HG02571 (cell line): ENCODE measurements at regions not wholly inside any gene's neighbourhood (a gene's known extent, or its start where the extent isn't known, plus 50 kb on each side); places are given as distances from the start of the nearest gene placed in this dataset.
A peak's percentile ranks its signal among the peaks of the same experiment; 100 is the strongest.

Source experiments
- ATAC-seq: cut with Tn5 transposase; IDR thresholded peaks from one replicate; pipeline ENCODE4 v1.9.1; 2021; ENCODE audit warnings: mild to moderate bottlenecking, moderate library complexity; ENCODE audit not compliant: unreplicated experiment

DNA sequence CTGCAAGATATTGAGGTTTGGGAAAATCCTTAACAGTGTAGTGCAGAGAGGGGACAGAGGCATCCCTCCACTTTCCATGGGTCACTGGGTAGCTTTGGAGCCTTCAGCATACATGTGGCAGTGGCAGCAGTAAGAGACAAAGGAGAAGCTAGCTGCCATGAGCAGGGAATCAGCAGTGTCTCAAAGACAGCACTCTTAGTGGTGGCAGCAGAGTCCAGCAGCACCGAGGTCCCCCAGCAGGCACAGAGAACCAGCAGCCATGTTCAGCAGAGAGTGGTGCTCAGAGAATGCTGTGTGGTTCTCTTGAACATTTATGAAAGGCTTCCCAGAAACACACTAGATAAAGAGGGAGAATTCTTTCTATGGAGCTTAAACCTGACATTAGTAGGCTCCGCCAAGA is 308.5 kb downstream of the CENPC start:
- ATAC-seq: no peak

DNA sequence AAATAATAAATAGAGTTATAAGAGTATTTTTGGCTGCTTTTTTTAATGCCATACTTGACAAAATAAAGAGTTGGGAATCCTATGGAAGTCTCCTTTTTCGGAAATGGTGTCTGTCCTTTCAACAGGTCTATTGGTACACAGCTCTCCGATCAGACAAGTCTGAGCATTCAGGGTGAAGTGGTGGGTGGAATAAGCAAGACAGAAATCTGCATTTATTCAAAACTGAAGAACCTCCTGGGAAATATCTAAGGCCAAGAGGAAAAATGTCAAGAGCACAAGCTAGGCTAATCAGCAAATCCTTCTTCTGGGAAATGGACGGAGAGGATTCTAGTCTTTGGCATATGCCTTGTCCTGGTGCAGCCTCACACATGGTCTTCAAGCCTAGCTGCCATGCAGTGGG is 309.0 kb downstream of the CENPC start:
- ATAC-seq: no peak

DNA sequence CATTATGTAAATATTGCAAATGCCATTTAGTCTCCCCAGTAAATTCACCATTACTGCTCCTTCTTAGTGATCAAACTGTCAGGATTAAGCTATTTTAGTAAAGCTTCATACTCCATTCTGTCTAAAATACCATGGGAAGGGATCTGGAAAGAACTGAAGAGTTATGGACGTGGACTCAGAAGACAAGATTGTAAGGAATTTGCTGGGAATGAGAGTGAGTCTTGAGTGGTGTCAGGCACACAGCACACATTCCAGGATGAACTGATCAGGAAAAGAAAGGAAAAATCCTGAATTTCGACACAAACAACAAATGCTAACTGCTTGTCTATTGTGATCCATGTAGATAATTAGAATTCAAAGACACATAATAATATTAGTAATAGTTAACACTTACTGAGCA is 311.0 kb downstream of the CENPC start:
- no peak for ATAC-seq

DNA sequence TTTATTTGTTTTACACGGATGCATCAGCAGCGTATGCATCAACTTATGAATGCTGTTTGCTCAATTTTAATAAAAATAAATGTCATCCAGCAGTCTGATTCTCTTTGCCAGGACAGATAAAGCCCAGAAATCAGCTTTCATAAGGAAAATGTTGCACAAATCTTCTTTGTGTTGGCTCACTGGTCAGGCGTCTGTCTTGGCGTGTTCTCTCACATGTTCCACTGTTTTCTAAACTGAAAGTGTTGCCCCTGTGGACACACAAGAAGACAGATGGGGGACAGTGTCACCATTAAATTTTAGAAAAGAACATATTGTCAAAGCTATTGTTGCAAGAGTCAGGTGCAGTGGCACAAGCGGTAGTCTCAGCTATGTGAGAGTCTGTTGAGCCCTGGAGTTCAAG is 316.2 kb downstream of the CENPC start:
- no peak for ATAC-seq

DNA sequence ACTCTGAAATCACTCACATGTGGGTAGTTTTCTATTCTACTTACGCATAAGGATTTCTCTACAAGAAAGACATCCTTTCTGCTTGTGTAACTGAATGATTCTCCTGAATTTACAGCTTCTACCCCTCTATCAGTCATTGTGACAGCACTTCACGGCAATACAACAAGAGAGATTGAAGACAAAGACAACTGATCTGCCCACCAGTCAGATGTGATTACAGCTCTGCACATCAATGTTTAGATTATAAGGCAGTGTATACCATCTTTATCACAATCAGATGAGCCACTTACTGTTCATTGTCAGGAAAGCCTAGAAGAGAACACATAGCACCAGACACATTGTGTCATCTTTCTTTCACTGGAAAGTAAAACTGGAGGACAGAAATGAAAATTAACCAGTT is 324.4 kb downstream of the CENPC start:
- ATAC-seq: no peak

DNA sequence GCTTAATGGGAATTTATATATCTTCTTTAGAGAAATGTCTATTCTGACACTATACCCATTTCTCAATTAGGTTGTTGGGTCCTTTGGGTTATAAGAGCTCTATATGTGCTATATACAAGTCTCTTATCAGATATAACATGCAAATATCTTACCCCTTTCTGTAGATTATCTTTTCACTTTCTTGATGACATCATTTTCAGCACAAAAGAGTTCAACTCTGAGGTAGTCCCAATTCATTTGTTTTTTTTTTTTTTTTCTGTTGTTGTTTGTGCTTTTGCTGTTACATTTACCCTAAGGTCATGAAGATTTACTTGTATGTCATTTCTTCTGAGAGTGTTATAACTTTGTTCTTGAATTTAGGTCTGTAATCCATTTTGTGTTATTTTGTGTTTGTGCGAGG is 326.4 kb downstream of the CENPC start:
- no peak for ATAC-seq

DNA sequence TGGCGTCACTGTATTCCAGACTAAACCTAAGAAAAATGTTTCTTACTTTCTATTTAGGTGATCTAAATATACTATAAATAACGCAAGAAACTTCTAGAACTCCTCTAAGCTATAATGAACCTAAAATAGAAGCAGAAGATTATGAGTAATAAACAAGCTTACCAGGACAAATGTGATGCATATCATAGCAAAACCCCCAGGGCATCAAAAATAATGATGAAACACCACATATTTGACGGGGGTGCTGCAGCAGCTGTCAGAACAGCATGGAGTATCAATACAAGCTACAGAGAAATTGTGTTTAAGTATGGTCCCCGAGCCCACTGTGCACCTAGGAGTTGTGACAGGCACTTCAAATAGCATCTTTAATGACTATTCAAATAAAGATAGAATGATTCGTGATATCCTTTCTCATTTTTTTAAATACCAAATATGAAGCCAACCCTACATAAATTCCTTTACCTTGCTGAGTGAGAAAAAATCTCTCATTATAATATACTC is 337.3 kb downstream of the CENPC start:
- ATAC-seq: no peak

DNA sequence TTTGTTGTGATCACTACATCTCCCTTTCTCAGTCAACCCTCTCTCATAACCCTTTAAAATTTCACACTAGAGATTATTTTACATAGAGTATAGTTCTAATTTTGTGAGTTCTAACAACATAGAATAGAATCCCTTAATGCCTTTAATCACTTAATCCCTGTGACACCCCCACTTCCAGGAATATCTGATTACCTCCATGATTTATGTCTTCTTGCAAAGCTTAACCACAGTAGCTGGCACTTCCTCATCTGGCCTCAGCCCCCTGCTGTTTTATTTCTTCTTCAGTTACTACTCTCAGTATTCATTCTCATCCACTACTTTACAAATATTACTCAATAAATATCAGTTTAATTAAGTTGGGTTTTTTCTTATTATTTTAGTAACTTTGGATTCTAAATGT is 340.9 kb downstream of the CENPC start:
- ATAC-seq: no peak

DNA sequence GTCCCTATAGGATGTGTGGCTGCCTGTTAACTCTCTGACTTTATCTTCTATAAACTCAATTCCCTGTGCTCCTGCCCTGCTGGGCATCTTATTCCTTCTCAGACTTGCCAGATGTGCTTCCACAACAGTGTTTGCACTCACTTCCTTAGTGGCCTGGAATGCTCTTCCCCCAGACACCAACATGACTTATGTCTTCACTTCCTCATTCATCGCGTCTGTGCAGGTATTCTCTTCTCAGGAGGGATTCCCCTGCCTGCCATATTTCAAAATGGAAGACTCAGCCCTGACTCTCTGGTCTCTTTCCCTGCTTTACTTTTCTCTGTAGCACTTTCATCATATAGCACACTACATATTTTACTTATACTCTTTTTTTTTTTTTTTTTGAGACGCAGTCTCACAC is 344.0 kb downstream of the CENPC start:
- no peak for ATAC-seq

DNA sequence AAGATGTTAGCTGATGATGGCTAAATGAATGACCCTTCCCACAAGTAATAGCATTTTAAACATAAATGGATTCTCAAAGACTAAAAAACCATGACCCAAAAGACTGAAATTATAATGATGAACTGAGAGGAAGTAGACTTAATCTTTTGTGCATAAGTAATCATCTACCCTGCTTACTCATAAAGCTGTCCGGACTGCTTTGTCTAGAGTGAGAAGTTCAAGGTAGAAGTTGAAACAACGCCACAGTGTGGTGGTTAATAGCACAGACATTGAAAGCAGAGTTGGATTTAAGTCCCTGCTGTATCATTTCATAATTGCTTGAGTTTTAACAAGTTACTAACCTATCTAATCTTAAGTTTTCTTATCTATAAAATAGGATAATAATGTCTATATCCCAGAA is 346.6 kb downstream of the CENPC start:
- no peak for ATAC-seq

DNA sequence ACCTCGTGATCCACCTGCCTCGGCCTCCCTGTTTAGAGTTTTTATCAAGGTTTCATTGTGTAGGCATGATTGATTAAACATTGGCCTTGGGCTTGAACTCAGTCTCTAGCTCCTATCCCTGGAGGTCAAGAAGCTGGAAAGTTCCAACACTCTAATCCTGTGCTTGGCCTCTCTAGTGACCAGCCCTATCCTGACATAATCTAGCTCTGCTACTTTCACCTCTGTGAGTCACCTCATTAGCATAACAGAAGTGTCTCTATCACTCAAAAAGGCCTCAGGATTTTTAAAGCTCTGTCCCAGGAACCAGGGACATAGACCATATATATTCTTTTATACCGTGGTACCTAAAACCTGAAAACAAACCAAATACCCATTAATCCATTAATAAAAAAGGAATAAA is 377.5 kb downstream of the CENPC start:
- no peak for ATAC-seq

DNA sequence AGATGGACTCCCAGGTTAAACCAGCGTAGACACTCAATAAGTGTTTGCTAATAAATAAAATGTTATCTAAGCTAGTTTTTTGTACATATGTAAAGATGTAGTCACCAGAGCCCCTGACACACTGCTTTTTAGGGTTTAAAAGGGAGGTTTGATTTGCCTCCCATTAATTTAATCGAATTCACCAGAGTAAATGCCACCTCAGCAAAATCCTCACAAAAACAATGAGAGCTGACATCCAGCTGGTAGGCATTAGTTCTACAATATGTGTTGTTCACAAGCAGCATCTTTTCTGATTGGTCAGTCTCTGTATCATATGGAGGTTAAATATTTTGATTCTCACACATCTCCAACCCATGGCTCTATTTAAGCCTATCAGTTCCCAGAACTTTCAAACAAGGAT is 382.6 kb downstream of the CENPC start:
- no peak for ATAC-seq

DNA sequence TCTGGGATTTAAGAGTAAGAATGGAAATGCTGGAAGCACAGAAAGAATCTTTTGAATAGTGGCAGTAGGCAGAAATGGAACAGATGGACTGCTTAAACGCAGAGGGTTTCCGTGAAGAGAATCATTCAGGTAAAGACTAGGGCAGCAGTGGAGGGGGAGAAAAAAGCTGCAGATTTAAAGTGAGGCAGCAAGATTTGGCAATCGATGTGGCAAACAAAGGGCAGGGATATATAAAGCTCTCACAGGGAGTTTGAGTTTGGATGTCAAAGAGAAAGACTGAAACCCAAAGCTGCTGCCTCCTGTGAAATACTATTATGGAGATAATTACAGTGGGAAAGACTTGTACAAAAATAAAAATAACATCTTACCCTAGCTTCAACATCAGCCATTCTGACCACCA is 384.0 kb downstream of the CENPC start:
- no peak for ATAC-seq

DNA sequence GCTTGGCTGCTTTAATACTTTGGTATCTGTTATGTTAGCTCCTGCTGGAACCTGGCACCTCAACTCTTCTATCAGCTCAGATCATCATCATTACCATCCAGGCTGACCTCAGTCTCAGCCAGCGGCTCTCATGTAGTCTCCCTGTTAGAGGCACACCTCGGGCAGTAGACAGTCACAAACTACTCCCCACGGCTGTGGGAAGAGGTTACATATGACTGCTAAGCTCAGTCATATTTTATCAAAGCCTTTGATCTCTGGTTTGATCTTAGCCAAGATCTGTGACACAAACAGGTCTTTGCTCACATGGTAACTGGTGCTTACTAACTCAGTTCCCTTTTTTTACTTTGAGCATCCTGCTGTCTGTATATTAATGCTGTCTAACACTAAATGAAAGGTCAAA is 384.9 kb downstream of the CENPC start:
- ATAC-seq: no peak

DNA sequence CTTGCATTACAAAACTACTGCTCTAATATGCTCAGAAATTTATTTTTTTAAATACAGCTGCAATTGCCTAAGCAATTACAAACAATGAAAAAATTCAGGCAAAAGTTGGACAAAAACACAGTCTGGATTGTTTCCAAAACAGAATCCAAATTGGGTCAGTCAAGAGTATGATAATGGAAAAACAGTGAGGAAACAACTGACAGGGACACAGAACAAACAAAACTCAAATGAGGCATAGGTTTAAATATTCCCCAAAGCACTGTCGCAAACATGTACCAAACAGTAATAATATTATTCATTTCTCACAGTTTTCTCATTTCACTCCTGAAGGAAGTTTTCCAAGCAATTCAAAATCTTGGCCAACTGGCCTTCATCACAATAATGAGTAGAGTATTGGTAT is 386.6 kb downstream of the CENPC start:
- no peak for ATAC-seq

DNA sequence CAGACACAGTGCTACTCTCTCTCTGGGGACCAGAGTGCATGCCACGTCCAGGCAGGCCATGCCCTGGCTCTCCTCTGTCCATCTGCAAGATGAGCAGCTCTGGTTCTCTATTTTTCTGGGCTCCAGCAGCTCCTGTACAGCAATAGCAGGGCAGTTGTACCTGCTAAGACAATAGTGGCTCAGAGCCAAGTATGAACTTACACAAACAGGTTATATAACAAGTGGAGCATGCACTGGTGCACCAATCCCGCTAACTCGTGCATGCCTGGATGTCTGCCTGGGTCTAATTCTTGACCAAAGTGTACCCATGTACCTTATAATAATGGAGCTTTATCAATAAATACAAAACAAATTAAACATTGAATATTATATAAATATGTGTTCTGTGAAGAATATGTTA is 392.3 kb downstream of the CENPC start:
- ATAC-seq: no peak

DNA sequence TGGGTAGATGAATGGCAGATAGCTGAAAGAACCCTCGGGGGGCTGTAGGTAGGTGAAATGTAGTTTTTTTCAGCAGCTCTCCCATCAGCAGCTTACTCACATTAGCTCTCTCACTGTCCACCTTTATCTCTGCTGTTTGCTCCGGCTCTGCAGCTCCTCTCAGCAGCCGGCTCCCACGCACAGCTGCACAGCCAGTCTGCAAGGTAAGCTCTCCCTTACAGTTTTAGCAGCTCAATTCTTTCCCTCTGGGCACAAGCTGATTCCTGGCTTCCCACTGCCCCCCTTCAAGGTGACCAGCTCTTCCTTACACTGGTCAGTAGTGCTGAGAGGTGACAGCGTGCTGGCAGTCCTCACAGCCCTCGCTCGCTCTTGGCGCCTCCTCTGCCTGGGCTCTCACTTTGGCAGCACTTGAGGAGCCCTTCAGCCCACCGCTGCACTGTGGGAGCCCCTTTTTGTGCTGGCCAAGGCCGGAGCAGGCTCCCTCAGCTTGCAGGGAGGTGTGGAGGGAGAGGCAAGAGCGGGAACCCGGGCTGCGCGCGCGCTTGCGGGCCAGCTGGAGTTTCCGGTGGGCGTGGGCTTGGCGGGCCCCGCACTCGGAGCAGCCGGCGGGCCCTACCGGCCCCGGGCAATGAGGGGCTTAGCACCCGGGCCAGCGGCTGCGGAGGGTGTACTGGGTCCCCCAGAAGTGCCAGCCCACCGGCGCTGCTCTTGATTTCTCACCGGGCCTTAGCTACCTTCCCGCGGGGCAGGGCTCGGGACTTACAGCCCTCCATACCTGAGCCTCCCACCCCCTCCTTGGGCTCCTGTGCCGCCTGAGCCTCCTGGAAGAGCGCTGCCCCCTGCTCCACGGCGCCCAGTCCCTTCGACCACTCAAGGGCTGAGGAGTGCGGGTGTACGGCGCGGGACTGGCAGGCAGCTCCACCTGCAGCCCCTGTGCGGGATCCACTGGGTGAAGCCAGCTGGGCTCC is 393.6 kb downstream of the CENPC start:
- no peak for ATAC-seq

DNA sequence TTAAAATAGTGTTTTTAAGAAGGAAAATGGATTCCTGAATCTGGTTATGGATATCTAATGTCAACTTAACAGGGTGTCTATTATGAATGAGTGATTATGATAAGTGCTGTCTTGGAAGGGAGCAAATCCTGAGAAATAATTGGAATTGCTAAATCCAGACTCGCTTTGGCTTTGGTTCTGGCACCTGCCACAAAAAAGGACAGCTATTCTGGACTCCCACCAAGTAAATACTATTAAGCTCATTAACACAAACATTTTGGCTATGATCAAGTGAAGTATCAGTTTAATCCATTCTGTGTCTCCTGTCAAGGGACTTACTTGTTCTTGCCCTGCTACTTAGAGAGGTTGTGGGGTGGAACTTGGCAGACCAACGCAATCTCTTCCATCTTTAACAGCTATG is 403.7 kb downstream of the CENPC start:
- no peak for ATAC-seq

DNA sequence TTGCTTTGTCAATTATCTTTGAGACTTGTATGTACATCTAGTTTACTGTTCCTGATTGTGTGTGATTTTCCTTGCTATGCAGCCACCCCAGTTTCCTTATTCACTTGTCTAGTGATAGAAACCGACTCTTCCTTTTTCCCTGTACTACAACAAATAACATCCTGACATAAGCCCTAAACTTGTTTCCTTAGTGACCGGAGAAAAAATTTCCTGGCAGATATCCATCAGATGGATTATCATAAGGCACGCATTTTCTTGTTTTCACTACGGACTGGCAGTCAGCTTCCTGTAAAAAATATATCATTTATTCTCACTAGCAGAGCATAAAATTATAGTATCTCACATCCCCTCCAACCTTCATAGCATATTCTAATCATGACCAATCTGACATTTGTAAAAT is 410.7 kb downstream of the CENPC start:
- no peak for ATAC-seq

DNA sequence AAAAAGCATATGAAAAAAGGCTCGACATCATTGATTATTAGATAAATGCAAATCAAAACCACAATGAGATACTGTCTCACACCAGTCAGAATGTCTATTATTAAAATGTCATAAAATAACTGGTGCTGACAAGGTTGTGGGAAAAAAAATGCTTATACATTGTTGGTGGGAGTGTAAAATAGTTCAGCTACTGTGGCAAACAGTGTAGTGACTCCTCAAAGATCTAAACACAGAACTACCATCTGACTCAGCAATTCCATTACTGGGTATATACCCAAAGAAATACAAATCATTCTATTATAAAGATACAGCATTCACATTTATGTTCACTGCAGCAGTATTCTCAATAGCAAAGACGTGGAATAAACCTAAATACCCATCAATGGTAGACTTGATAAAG is 412.1 kb downstream of the CENPC start:
- ATAC-seq: no peak

DNA sequence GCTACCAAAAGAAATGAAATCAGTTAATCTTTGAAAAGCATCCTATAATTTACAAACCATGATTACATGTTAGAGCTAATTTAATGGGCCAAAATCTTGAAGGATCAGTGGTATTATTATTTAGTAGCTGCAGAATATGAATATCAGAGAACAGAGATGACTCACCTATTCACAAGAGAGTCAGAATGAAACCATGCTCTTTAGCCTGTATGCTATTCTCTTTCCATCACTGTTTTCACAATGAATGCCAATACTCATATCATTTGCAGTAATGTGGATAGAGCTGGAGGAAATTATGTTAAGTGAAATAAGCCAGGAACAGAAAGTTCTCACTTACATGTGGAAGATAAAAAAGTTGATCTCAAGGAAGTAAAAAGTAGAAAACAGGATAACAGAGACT is 414.1 kb downstream of the CENPC start:
- peak; percentile 94 for ATAC-seq

DNA sequence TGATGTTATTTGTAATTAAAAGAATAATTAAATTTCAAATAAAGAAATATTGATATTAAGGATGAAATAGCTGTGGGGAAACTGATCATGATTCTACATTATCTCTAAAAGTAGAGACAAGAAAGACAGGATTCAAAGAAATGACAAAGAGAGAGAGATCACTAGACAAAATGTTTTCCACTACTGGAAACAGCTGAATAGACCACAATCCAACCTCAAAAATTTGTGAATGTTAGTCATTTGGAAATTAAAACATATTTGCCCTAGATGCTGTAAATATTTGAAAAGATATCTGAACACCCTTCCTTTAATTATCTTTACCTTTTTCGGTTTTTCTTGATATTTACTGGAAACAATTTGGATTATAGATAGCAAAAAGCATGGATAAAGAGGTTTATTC is 414.9 kb downstream of the CENPC start:
- no peak for ATAC-seq

DNA sequence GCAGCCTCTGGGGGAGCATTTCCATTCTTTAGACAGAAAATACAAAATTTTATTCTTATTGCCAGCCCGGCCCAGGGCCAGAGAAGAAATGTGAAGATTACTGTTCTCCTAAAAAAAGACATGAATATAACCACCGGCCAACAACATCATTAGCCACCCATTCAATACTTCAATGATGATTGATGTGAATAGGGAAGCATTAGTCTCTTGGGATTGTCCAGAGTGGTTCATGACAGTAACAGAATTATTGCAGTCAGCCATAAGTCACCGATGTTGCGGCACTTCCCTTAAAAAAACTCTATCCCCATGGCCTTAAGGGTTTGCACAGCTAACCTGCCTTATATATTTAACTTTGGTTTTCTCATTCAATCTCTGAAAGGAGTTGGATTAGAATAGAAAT is 418.7 kb downstream of the CENPC start:
- ATAC-seq: no peak
